Kidney (tissue), 13 donors: ENCODE measurements at regions not wholly inside any gene's neighbourhood (a gene's known extent, or its start where the extent isn't known, plus 50 kb on each side); places are given as distances from the start of the nearest gene placed in this dataset.

Experiments
- DNase-seq, 5 donors: peaks; one replicate each; pipeline ENCODE4 v3.0.0-alpha.2; 2013 to 2020
- FAIRE-seq: peaks from 2 replicates; lab custom pipeline; 2012; peaks lifted over from hg19 to GRCh38; lab: Jason Lieb, UNC
- H3K27ac ChIP-seq, 2 donors: one replicate each; pipeline ENCODE4 v1.7.0; 2013; ENCODE audit warnings: low read depth in 2 of 2, low read length in 2 of 2, inconsistent platforms in 1 of 2
- H3K27me3 ChIP-seq: one replicate; pipeline ENCODE4 v1.7.1; 2013; ENCODE audit warnings: low read length, inconsistent platforms; ENCODE audit not compliant: control insufficient read depth, insufficient read depth
- H3K36me3 ChIP-seq, 3 donors: one replicate each; pipeline versions ENCODE4 v1.7.0 to v1.7.1; 2013; ENCODE audit warnings: low read length in 3 of 3, control low read depth in 1 of 3, inconsistent platforms in 1 of 3; ENCODE audit not compliant: insufficient read depth in 3 of 3, control insufficient read depth in 2 of 3
- H3K4me1 ChIP-seq, 3 donors: one replicate each; pipeline versions ENCODE4 v1.7.0 to v1.7.1; 2013; ENCODE audit warnings: low read length in 3 of 3, inconsistent platforms in 1 of 3, low read depth in 1 of 3; ENCODE audit not compliant: control insufficient read depth in 2 of 3, insufficient read depth in 2 of 3
- H3K4me3 ChIP-seq, 3 donors: one replicate each; pipeline versions ENCODE4 v1.7.0 to v1.8.1; 2013; ENCODE audit warnings: low read length in 3 of 3, control low read depth in 1 of 3, inconsistent platforms in 1 of 3
- H3K9ac ChIP-seq, 3 donors: one replicate each; pipeline versions ENCODE4 v1.7.0 to v1.7.1; 2013; ENCODE audit warnings: low read length in 3 of 3, control low read depth in 1 of 3, inconsistent platforms in 1 of 3
- H3K9me3 ChIP-seq, 3 donors: one replicate each; pipeline versions ENCODE4 v1.7.0 to v1.7.1; 2013; ENCODE audit warnings: low read length in 3 of 3, control low read depth in 1 of 3, inconsistent platforms in 1 of 3; ENCODE audit not compliant: control insufficient read depth in 2 of 3, insufficient read depth in 1 of 3
- intact Hi-C: fragments of 100-400 bp; cut with DNase I; formaldehyde crosslinking; loops from one replicate; pipeline ENCODE4 v1.11.1; 2022
- TF ChIP-seq, protein P1 (sequence below): IDR thresholded peaks from 3 replicates; pipeline ENCODE4 v1.5.1; 2012; ENCODE audit warnings: mild to moderate bottlenecking, moderate library complexity, borderline replicate concordance; ENCODE audit not compliant: insufficient read depth; ENCODE audit errors: extremely low read depth
- donor health status: control.
- donor health status: control.
- donor health status: control.
- donor health status: control.
- donor health status: control.
- donor health status: DM: yes; HTN: yes; CAD: no.
- donor health status: Normal renal cell carcinoma (clear cell type).

DNA sequence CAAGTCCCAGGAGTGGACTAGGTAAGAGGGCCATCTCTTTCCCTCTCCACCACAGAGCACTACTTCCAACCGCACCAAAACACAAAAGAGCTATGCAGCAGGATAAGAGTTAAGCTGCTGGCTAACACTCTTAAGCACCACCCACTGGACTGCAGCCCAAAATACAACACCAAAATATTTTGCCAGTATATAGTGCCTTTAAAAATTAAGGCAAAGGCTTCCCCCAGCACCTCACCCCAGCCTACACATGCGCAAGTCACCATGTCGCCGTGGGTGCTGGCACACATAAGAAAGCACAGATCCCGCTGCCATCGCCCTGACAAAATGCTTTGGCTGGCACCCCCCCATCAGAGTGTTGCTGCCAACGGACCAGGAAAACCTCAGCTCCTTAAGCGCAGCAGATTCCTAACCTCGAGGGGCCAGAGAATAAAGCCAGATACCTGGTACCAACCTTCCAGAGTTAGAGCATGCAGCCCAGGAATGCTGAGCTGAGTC, 608.3 kb downstream of the PCDH17 start:
- no peaks in the 10 kb centered on the region for H3K36me3 ChIP-seq
- H3K27me3 ChIP-seq: no peaks in the 10 kb centered on the region
- no peaks in the 10 kb centered on the region for H3K4me1 ChIP-seq
- TF ChIP-seq, protein P1, sequence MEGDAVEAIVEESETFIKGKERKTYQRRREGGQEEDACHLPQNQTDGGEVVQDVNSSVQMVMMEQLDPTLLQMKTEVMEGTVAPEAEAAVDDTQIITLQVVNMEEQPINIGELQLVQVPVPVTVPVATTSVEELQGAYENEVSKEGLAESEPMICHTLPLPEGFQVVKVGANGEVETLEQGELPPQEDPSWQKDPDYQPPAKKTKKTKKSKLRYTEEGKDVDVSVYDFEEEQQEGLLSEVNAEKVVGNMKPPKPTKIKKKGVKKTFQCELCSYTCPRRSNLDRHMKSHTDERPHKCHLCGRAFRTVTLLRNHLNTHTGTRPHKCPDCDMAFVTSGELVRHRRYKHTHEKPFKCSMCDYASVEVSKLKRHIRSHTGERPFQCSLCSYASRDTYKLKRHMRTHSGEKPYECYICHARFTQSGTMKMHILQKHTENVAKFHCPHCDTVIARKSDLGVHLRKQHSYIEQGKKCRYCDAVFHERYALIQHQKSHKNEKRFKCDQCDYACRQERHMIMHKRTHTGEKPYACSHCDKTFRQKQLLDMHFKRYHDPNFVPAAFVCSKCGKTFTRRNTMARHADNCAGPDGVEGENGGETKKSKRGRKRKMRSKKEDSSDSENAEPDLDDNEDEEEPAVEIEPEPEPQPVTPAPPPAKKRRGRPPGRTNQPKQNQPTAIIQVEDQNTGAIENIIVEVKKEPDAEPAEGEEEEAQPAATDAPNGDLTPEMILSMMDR: no peak
- no peak overlapping the region for H3K9ac ChIP-seq
- H3K4me3 ChIP-seq: no peak overlapping the region
- H3K27ac ChIP-seq: no peak overlapping the region
- intact Hi-C loops: no loop called here
- H3K9me3 ChIP-seq: no peaks in the 10 kb centered on the region
- DNase-seq (no peak), FAIRE-seq (no peak)

GRCh38 chr13:58247080-58247479, 615.5 kb downstream of the PCDH17 start:
- Histone ChIP-seq H3K4me3 (no peak overlapping the region), H3K9ac (no peak overlapping the region), H3K36me3 (no peaks in the 10 kb centered on the region), H3K4me1 (no peaks in the 10 kb centered on the region), H3K27me3 (no peaks in the 10 kb centered on the region), H3K27ac (no peak overlapping the region), H3K9me3 (no peaks in the 10 kb centered on the region)
- FAIRE-seq: no peak
- TF ChIP-seq, protein P1: no peak
- DNase-seq: no peak
- intact Hi-C loops: no loop called here

DNA sequence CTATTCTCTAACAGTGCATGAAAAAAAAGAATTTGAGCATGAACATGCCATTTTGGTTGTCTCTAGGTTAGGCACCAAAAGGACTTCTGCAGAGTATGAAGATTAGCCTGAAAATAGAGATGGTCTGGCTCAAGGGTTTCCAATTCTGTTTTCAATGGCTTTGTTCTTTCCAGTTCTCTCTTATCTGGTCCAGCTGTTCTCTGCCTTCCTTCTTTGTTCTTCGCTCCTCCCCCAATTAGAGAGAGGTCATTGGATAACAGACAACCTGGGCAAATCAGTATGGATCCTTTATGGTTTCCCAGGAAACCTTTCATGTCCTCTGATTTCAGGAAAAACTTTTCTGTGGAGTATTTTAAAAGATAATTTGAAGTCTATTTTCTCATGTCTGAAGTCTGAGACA, 623.4 kb downstream of the PCDH17 start:
- no peak overlapping the region for H3K27ac ChIP-seq
- no peaks in the 10 kb centered on the region for H3K9me3 ChIP-seq
- H3K4me3 ChIP-seq: no peak overlapping the region
- DNase-seq (no peak), FAIRE-seq (no peak)
- H3K27me3 ChIP-seq: no peaks in the 10 kb centered on the region
- H3K36me3 ChIP-seq: no peaks in the 10 kb centered on the region
- H3K9ac ChIP-seq: no peak overlapping the region
- no peaks in the 10 kb centered on the region for H3K4me1 ChIP-seq
- intact Hi-C loops: no loop called here
- TF ChIP-seq, protein P1: no peak

- TF ChIP-seq, protein P1: no peak
- Histone ChIP-seq H3K4me3 (no peak overlapping the region), H3K4me1 (no peaks in the 10 kb centered on the region), H3K27ac (no peak overlapping the region), H3K27me3 (no peaks in the 10 kb centered on the region), H3K9me3 (no peaks in the 10 kb centered on the region), H3K9ac (no peak overlapping the region), H3K36me3 (no peaks in the 10 kb centered on the region)
- DNase-seq: peak in 2 of 5 donors; percentile 59
- intact Hi-C loops: no loop called here
- no peak for FAIRE-seq
Measured at GRCh38 chr13:58266271-58266670, 634.7 kb downstream of the PCDH17 start.
